Tibial nerve (tissue), 4 donors: ENCODE measurements at regions not wholly inside any gene's neighbourhood (a gene's known extent, or its start where the extent isn't known, plus 50 kb on each side); places are given as distances from the start of the nearest gene placed in this dataset.

ENCODE experiments used
- DNase-seq, 2 donors: peaks; one replicate each; pipeline ENCODE4 v3.0.0-alpha.2; 2019; ENCODE audit warnings: low spot score in 2 of 2
- H3K27ac ChIP-seq, 4 donors: fragments of 200-600 bp; sonication (generic) in 3 of 4; one replicate each; pipeline ENCODE4 v1.5.1; 2017 to 2019; ENCODE audit warnings: mild to moderate bottlenecking in 1 of 4
- H3K27me3 ChIP-seq, 2 donors: fragments of 200-600 bp; sonication (generic) in 1 of 2; one replicate each; pipeline versions ENCODE4 v1.5.1 to v1.6.0; 2017 to 2019
- H3K36me3 ChIP-seq, 3 donors: fragments of 200-600 bp; sonication (generic); one replicate each; pipeline ENCODE4 v1.5.1; 2018 to 2019
- H3K4me1 ChIP-seq, 4 donors: fragments of 200-600 bp; sonication (generic) in 3 of 4; one replicate each; pipeline ENCODE4 v1.5.1; 2017 to 2019
- H3K4me3 ChIP-seq, 4 donors: fragments of 200-600 bp; sonication (generic) in 3 of 4; one replicate each; pipeline ENCODE4 v1.5.1; 2017 to 2019; ENCODE audit warnings: mild to moderate bottlenecking in 1 of 4, moderate library complexity in 1 of 4
- H3K9me3 ChIP-seq, 4 donors: fragments of 200-600 bp; sonication (generic) in 3 of 4; one replicate each; pipeline ENCODE4 v1.5.1; 2017 to 2019
- EP300 ChIP-seq, 2 donors: sonication (generic); formaldehyde crosslinking; IDR thresholded peaks; one replicate each; pipeline ENCODE4 v1.6.1; 2017; ENCODE audit warnings: antibody characterized with exemption in 2 of 2, mild to moderate bottlenecking in 1 of 2
- POLR2A ChIP-seq, 2 donors: fragments of 450-650 bp; IDR thresholded peaks; one replicate each; pipeline ENCODE4 v1.6.1; 2017; ENCODE audit warnings: antibody characterized with exemption in 2 of 2, mild to moderate bottlenecking in 2 of 2, moderate library complexity in 2 of 2
- WGBS, 2 donors: methylation state at CpG; one replicate each; pipeline ENCODE4 v1.1.5; 2018; 5-methylcytosine and 5-hydroxymethylcytosine counted together
- TF ChIP-seq, protein P1 (sequence below), 5 experiments: fragments of 200-600 bp in 3 of 5; fragments of 450-650 bp in 2 of 5; sonication (generic) in 3 of 5; IDR thresholded peaks; one replicate each; pipeline ENCODE4 v1.5.1; 2016 to 2019; ENCODE audit warnings: antibody characterized with exemption in 5 of 5, mild to moderate bottlenecking in 3 of 5, moderate library complexity in 2 of 5

DNA sequence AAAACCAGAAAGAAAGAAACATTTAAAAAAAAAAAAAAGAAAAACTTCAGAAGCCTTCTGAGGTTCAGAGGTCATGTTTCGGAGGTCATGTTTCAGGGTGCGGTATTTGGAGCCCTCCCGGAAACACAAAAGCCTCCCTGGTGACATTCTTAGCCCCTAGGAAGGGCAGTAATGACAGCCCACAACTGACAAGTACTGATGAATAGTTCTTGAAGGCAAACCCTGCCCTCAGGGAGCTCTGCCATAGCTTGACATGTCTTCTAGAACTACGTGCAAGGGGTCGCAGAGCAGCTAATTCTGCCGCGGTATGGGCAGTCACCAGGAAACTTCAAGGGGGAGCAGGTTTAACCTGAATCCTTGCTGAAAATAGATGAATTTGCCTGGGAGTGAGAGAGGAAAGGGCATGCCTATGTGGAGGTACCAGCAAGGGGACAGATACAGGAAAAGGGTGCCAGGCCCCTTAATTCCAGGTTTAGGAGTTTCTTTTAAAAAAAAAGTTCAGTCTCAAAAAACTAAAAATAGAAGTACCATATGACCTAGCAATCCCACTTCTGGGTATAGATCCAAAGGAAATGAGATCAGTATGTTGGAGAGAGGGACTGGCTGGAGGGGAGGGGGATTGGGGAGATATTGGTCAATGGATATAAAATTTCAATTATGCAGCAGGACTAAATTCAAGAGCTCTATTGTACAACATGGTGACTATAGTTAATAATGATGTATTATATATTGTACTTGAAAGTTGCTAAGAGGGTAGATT, 98.4 kb downstream of the C9orf152 start:
- H3K27me3 ChIP-seq: no peaks in the 10 kb centered on the region
- no peaks in the 10 kb centered on the region for H3K9me3 ChIP-seq
- H3K36me3 ChIP-seq: no peaks in the 10 kb centered on the region
- H3K27ac ChIP-seq: no peak overlapping the region
- H3K4me3 ChIP-seq: no peak overlapping the region
- peaks cover 0 to 20% (median 7%) of the 10 kb centered on the region in 4 donors for H3K4me1 ChIP-seq
- WGBS, 2 donors: 61 to 63% methylated on average over 7 of the region's 7 CpGs
- DNase-seq: no peak
- TF ChIP-seq POLR2A (IDR thresholded peaks at IDR 0.05) (no peak), EP300 (IDR thresholded peaks at IDR 0.05) (no peak)
- TF ChIP-seq, protein P1, sequence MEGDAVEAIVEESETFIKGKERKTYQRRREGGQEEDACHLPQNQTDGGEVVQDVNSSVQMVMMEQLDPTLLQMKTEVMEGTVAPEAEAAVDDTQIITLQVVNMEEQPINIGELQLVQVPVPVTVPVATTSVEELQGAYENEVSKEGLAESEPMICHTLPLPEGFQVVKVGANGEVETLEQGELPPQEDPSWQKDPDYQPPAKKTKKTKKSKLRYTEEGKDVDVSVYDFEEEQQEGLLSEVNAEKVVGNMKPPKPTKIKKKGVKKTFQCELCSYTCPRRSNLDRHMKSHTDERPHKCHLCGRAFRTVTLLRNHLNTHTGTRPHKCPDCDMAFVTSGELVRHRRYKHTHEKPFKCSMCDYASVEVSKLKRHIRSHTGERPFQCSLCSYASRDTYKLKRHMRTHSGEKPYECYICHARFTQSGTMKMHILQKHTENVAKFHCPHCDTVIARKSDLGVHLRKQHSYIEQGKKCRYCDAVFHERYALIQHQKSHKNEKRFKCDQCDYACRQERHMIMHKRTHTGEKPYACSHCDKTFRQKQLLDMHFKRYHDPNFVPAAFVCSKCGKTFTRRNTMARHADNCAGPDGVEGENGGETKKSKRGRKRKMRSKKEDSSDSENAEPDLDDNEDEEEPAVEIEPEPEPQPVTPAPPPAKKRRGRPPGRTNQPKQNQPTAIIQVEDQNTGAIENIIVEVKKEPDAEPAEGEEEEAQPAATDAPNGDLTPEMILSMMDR (IDR thresholded peaks at IDR 0.05): no peak

DNA sequence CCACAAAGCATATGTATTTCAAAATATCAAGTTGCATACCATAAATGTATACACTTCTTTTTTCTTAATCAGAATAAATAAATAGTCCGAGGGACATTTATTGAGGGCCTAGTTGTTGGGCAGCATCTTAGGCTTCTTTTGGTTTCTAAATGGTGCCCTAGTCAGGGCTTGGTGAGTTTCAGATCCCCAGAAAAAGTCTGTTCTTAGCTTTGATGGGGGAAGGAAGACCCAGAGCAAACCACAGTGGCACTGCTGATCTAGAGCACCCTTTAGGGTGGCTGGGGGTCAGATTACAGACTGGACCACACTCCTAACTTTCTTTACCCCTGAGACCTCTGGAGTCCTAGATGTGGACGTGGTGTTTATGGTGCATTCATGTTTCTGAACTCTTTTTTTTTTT, 97.8 kb downstream of the C9orf152 start:
- no peak overlapping the region for H3K27ac ChIP-seq
- no peak overlapping the region for H3K4me3 ChIP-seq
- TF ChIP-seq, protein P1 (IDR thresholded peaks at IDR 0.05): no peak
- no peaks in the 10 kb centered on the region for H3K36me3 ChIP-seq
- WGBS, 2 donors: 69 to 70% methylated on average over 2 of the region's 2 CpGs
- H3K27me3 ChIP-seq: no peaks in the 10 kb centered on the region
- peaks cover 0 to 20% (median 8%) of the 10 kb centered on the region in 4 donors for H3K4me1 ChIP-seq
- no peaks in the 10 kb centered on the region for H3K9me3 ChIP-seq
- DNase-seq: no peak

DNA sequence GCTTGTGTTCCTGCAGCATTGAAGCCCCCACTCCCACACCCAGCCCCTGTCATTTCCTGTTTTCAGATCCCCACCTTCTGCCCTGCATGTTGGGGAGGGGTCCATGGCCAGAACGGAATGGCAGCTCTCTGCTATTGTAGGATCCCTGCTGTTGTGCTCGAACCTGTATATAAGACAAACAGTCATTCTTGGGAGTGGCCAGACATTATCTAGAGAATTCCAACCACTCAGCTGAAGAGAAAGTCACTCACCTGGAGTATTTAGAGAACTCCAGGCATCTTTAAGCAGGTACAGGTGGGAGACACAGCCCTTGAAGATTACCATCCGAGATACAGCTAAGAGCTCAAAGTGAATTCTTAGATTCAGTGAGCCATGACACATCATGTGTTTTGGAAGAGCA, 96.1 kb downstream of the C9orf152 start:
- no peaks in the 10 kb centered on the region for H3K36me3 ChIP-seq
- WGBS, 2 donors: 85 to 86% methylated on average over 3 of the region's 3 CpGs
- no peaks in the 10 kb centered on the region for H3K27me3 ChIP-seq
- peaks cover 0 to 32% (median 15%) of the 10 kb centered on the region in 4 donors for H3K4me1 ChIP-seq
- no peak overlapping the region for H3K4me3 ChIP-seq
- H3K27ac ChIP-seq: no peak overlapping the region
- H3K9me3 ChIP-seq: no peaks in the 10 kb centered on the region
- TF ChIP-seq POLR2A (IDR thresholded peaks at IDR 0.05) (no peak), EP300 (IDR thresholded peaks at IDR 0.05) (no peak)
- TF ChIP-seq, protein P1 (IDR thresholded peaks at IDR 0.05): no peak
- DNase-seq: no peak

DNA sequence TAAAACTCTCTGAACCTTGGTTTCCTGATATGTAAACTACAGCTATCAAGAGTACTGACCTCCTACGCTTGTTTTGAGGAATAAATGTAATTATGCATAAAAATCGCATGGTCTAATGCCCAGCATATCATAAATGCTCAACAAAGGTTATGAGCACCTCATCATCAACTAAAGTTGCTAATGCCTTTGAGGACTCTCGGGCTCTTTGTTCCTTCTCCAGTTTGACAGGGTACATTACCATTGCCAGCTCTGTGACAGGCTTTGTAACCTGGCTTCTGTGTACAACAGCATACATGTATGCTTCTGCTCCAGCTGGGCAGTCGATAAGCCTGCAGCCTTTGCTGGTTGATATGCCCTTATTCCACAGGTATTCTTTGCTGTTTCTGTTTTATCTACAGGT, 95.2 kb downstream of the C9orf152 start:
- no peak for DNase-seq
- Histone ChIP-seq H3K4me3 (no peak overlapping the region), H3K27me3 (no peaks in the 10 kb centered on the region), H3K9me3 (no peaks in the 10 kb centered on the region), H3K4me1 (peaks cover 0 to 38% (median 15%) of the 10 kb centered on the region in 4 donors), H3K36me3 (no peaks in the 10 kb centered on the region), H3K27ac (no peak overlapping the region)
- TF ChIP-seq POLR2A (IDR thresholded peaks at IDR 0.05) (no peak), EP300 (IDR thresholded peaks at IDR 0.05) (no peak)
- TF ChIP-seq, protein P1 (IDR thresholded peaks at IDR 0.05): no peak
- 96 to 98% methylated on average over 4 of the region's 4 CpGs for WGBS, 2 donors

DNA sequence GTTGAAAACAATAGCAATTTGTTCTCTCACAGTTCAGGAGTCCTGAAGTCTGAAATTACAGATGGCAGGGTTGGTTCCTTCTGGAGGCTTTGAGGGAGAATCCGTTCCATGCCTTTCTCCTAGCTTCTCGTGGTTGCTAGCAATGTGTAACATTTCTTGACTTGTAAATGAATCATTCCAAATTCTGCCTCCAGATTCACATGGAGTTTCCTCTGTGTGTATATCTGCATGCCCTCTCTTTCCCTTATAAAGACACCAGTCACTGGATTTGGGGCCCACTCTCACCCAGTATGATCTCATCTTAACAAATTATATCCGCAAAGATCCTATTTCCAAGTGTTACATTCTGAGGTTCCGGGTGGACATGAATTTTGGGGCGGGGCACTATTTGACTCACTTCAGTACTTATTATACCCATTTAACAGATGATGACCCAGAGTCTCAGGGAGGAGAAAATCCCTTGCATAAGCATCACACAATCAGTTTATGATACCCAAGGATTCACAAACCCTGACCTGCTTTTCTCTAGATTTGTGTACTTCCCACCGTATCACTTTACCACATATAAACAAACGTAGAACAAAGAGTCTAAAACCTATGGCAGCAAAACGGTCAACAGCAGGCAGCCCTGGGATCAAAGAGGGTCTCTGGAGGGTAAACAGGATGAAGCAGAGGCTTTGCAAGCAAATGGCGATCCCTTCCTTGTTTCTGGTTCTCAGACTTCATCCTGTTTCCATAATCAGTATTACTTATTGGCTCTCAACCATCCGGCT, 93.7 kb downstream of the C9orf152 start:
- H3K36me3 ChIP-seq: no peaks in the 10 kb centered on the region
- H3K27ac ChIP-seq: peak overlapping the region in 1 of 4 donors; percentile 40
- H3K4me1 ChIP-seq: peaks cover 0 to 38% (median 15%) of the 10 kb centered on the region in 4 donors
- H3K4me3 ChIP-seq: no peak overlapping the region
- TF ChIP-seq, protein P1 (IDR thresholded peaks at IDR 0.05): no peak
- TF ChIP-seq EP300 (IDR thresholded peaks at IDR 0.05) (no peak), POLR2A (IDR thresholded peaks at IDR 0.05) (no peak)
- no peaks in the 10 kb centered on the region for H3K27me3 ChIP-seq
- no peak for DNase-seq
- 65 to 72% methylated on average over 10 of the region's 10 CpGs for whole genome bisulfite sequencing, 2 donors
- no peaks in the 10 kb centered on the region for H3K9me3 ChIP-seq
